ENCODE measurements at regions not wholly inside any gene's neighbourhood (a gene's known extent, or its start where the extent isn't known, plus 50 kb on each side); places are given as distances from the start of the nearest gene placed in this dataset.

DNA sequence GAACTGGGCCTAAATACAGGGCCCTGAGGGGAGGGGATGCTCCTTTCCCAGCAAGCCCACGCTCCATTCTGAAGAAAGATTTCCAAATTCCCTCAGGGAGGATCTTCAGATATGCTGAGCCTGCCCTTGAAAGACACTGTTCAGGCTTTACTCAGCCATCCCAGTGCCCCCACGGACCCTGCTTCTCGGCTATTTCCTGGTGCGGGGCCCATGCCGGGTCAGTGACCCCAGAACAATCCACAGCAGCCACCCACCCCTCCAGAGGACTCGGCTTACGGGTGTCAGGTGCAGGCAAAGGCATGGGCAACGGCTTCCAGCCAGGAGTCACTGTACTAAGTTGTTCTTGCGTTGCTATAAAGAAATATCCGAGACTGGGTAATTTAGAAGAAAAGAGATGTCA is 137.1 kb downstream of the OAT start:
- Mint-ChIP-seq H3K27me3 (ENCODE audit: low read depth) (peaks cover 6% of the 10 kb centered on the region), H3K9me3 (no peaks in the 10 kb centered on the region), H3K4me1 (peaks cover 8% of the 10 kb centered on the region), H3K4me3 (no peak overlapping the region), H3K36me3 (ENCODE audit: low read depth) (no peaks in the 10 kb centered on the region), H3K27ac (no peak overlapping the region)
- TF ChIP-seq, protein P1, sequence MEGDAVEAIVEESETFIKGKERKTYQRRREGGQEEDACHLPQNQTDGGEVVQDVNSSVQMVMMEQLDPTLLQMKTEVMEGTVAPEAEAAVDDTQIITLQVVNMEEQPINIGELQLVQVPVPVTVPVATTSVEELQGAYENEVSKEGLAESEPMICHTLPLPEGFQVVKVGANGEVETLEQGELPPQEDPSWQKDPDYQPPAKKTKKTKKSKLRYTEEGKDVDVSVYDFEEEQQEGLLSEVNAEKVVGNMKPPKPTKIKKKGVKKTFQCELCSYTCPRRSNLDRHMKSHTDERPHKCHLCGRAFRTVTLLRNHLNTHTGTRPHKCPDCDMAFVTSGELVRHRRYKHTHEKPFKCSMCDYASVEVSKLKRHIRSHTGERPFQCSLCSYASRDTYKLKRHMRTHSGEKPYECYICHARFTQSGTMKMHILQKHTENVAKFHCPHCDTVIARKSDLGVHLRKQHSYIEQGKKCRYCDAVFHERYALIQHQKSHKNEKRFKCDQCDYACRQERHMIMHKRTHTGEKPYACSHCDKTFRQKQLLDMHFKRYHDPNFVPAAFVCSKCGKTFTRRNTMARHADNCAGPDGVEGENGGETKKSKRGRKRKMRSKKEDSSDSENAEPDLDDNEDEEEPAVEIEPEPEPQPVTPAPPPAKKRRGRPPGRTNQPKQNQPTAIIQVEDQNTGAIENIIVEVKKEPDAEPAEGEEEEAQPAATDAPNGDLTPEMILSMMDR (IDR thresholded peaks at IDR 0.05; ENCODE audit: unreplicated experiment in 3 of 3), result no peak

DNA sequence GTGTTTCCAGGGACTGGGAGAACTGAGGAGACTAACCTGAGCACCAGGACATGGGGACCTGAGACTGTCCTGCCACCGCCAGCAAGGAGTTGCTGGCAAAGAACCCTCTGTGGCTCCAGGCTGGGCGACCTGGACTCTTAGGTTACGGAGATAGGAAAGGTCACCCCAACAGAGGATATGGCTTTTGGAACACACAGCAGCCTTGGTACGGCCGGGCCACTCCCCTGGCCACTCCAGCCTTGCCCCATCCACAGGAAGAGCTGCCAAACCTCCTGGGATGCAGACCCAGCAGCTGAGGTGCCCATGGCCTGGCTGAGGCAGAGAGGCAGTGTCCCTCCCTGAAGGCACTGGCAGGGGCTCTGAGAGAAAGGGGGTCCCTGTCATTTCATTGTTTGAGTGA is 137.8 kb downstream of the OAT start:
- Mint-ChIP-seq H3K27me3 (ENCODE audit: low read depth) (peaks cover 6% of the 10 kb centered on the region), H3K36me3 (ENCODE audit: low read depth) (no peaks in the 10 kb centered on the region), H3K4me3 (no peak overlapping the region), H3K9me3 (no peaks in the 10 kb centered on the region), H3K27ac (no peak overlapping the region), H3K4me1 (peaks cover 8% of the 10 kb centered on the region)
- TF ChIP-seq, protein P1 (IDR thresholded peaks at IDR 0.05; ENCODE audit: unreplicated experiment in 3 of 3), result no peak

DNA sequence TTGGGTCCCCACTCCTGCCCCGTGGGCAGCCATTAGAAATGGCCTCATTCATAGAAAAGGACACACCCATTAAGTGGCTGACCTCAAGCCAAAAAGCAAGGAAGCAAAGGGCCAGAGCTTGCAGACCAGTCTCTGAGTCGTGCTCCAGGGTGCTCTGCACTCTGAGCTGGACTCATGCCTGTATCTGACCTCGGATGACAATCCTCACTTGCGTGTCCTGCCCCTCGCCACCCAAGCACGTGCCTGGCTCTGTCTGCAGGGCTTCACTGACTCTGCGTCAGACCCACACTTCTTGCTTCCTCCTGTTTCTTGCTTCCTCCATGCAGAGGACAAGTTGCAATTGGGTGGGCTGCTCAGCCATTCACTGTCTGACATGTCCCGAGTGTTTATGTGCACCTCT is 138.8 kb downstream of the OAT start:
- Mint-ChIP-seq H3K36me3 (ENCODE audit: low read depth) (no peaks in the 10 kb centered on the region), H3K27me3 (ENCODE audit: low read depth) (peaks cover 6% of the 10 kb centered on the region), H3K9me3 (peaks cover 7% of the 10 kb centered on the region), H3K27ac (no peak overlapping the region), H3K4me3 (no peak overlapping the region), H3K4me1 (peaks cover 8% of the 10 kb centered on the region)
- TF ChIP-seq, protein P1 (IDR thresholded peaks at IDR 0.05; ENCODE audit: unreplicated experiment in 3 of 3), result no peak

DNA sequence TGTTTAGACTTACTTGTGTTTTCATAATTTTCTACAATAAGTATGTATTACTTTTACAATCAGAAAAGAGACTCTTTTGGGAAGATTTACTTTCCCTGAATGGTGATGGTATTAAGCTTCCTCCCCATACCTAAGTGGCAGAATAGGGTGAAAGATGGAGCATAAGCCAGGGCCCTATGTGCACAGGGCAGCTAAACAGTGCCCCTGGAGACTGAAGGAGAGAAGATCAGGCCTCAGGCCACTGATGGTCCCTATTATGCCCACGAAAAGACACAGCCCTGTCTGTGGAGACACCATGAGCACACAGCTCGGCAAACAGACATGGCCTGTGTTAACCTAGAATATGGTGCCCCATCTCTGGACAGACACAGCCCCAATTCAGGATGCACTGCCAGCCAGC is 139.4 kb downstream of the OAT start:
- peaks cover 11% of the 10 kb centered on the region for H3K9me3 Mint-ChIP-seq
- no peaks in the 10 kb centered on the region for H3K36me3 Mint-ChIP-seq (ENCODE audit: low read depth)
- TF ChIP-seq, protein P1 (IDR thresholded peaks at IDR 0.05; ENCODE audit: unreplicated experiment in 3 of 3), result no peak
- H3K27ac Mint-ChIP-seq, result no peak overlapping the region
- H3K4me3 Mint-ChIP-seq, result no peak overlapping the region
- peaks cover 8% of the 10 kb centered on the region for H3K4me1 Mint-ChIP-seq
- H3K27me3 Mint-ChIP-seq (ENCODE audit: low read depth), result peaks cover 6% of the 10 kb centered on the region

DNA sequence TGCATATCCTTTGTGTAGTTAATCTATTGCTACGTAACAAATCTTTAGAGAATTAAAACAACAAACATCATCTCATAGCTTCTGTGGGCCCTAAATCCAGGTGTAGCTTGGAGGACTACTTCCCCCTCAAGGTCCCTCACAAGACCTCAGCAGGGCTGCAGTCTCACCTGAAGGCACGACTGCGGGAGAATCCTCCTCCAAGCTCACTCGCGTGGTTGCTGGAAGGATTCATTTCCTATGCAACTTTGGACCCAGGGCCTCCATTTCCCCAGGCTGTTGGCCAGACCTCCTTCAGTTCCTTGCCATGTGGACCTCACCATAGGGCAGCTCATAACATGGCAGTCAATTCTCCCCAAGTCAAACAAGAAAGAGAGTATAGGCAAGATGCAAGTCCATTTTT is 140.4 kb downstream of the OAT start:
- peaks cover 4% of the 10 kb centered on the region for H3K4me1 Mint-ChIP-seq
- no peaks in the 10 kb centered on the region for H3K36me3 Mint-ChIP-seq (ENCODE audit: low read depth)
- H3K27me3 Mint-ChIP-seq (ENCODE audit: low read depth), result peaks cover 6% of the 10 kb centered on the region
- H3K27ac Mint-ChIP-seq, result no peak overlapping the region
- TF ChIP-seq, protein P1 (IDR thresholded peaks at IDR 0.05; ENCODE audit: unreplicated experiment in 3 of 3), result no peak
- peaks cover 18% of the 10 kb centered on the region for H3K9me3 Mint-ChIP-seq
- no peak overlapping the region for H3K4me3 Mint-ChIP-seq

DNA sequence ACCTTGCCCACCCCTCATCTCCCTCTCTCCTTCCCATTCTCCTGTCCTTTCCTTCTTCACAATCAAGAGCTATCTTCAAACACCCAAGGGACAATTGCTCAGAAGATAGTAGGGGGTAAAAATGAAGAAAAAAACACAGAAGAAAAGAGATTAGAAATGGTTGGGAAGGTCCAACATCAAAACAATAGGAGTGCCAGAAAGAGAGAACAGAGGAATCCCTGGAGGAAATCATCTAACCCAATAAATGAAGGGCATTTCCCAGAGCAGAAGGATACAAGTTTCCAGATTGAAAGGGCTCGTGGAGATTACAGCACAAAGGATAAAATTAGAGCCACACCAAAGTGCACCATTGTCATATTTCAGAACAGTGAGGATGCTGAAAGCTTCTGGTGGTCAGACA is 145.6 kb downstream of the OAT start:
- Mint-ChIP-seq H3K4me3 (no peak overlapping the region), H3K9me3 (peaks cover 32% of the 10 kb centered on the region), H3K27me3 (ENCODE audit: low read depth) (peaks cover 11% of the 10 kb centered on the region), H3K27ac (no peak overlapping the region), H3K4me1 (no peaks in the 10 kb centered on the region), H3K36me3 (ENCODE audit: low read depth) (no peaks in the 10 kb centered on the region)
- TF ChIP-seq, protein P1 (IDR thresholded peaks at IDR 0.05; ENCODE audit: unreplicated experiment in 3 of 3), result no peak

Measured in nephron (organoid).